H7 (cell line): ENCODE measurements at regions not wholly inside any gene's neighbourhood (a gene's known extent, or its start where the extent isn't known, plus 50 kb on each side); places are given as distances from the start of the nearest gene placed in this dataset.

Source experiments
- DNase-seq: peaks from one replicate; pipeline ENCODE4 v3.0.0; 2012
- H3K27me3 ChIP-seq: 2 replicates; pipeline ENCODE4 v1.6.0; 2011; ENCODE audit warnings: mild to moderate bottlenecking, low read length; ENCODE audit not compliant: control insufficient read depth, insufficient read depth
- H3K36me3 ChIP-seq: replicated peaks from 2 replicates; pipeline ENCODE4 v1.5.1; 2011; ENCODE audit warnings: low read length; ENCODE audit not compliant: control insufficient read depth, insufficient read depth
- H3K4me3 ChIP-seq: 2 replicates; pipeline ENCODE4 v1.5.1; 2011; ENCODE audit warnings: low read depth, mild to moderate bottlenecking, control low read depth, low read length, moderate library complexity; ENCODE audit not compliant: insufficient read depth

GRCh38 chr16:5972747-5973146 is 875.2 kb upstream of the EEF2KMT start:
- Histone ChIP-seq H3K4me3 (no peak overlapping the region), H3K36me3 (no peaks in the 10 kb centered on the region), H3K27me3 (no peaks in the 10 kb centered on the region; the same call in 1 of the 2 replicates)
- DNase-seq: no peak

GRCh38 chr16:5971924-5972323 is 874.3 kb upstream of the EEF2KMT start:
- DNase-seq: no peak
- Histone ChIP-seq H3K27me3 (no peaks in the 10 kb centered on the region; the same call in 1 of the 2 replicates), H3K36me3 (no peaks in the 10 kb centered on the region), H3K4me3 (no peak overlapping the region)

DNA sequence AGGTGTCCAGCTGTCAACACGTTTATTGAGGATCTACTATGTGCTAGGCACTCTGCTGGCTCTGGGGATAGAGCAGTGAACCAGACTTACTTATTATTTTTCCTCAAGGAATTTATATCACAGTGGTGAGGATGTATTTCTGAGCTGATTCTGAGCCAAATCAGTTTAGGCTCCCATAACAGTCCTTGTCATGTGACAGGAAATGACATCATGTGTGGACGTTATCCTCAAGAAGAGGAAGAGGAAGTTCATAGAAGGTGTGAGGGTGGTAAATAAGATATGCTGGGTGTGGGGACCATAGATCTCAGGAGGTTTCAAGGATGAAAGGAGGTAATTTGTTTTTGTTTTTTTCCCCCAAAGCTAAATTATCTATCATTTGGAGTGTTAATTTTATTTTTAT is 873.5 kb upstream of the EEF2KMT start:
- no peaks in the 10 kb centered on the region; the same call in 1 of the 2 replicates for H3K27me3 ChIP-seq
- H3K4me3 ChIP-seq: no peak overlapping the region
- H3K36me3 ChIP-seq: no peaks in the 10 kb centered on the region
- no peak for DNase-seq

DNA sequence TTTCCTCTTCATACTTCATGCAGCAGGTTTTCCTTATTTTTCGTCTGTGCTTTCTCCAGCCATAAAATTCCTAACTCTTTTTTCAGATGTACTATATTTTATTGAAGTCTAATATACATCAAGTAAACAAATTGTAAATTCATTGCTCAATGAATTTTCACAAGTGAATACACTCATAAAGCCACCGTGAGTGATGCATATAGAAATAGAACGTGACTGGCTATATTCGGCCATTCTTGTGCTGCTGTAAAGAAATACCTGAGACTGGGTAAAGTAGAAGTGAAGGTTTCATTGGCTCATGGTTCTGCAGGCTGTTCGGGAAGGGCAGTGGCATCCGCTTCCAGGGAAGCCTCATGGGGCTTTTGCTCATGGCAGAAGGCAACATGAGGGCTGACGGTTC is 868.4 kb upstream of the EEF2KMT start:
- DNase-seq: no peak
- Histone ChIP-seq H3K27me3 (no peaks in the 10 kb centered on the region), H3K4me3 (no peak overlapping the region), H3K36me3 (no peaks in the 10 kb centered on the region)

DNA sequence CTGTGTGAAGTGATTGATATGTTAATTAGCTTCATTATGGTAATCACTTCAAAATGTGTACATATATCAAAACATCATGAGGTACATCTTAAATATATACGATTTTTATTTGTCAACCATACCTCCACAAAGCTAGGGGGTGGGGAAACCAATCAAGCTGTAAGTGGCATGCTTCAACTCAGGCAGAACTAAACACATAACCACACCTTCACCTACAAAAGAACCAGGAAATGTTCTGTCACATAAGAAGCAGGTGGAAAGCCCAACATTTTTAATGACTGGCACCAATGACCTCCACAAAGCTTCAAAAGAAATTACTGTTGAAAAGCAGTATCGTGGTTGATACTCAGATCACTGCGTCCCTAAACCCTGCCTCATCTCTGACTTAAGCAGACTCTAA is 867.7 kb upstream of the EEF2KMT start:
- no peak overlapping the region for H3K4me3 ChIP-seq

GRCh38 chr16:5951486-5951885 is 853.9 kb upstream of the EEF2KMT start:
- no peak overlapping the region for H3K4me3 ChIP-seq

More for the DNA sequence above, 867.7 kb upstream of the EEF2KMT start:
- Histone ChIP-seq H3K27me3 (no peaks in the 10 kb centered on the region), H3K36me3 (no peaks in the 10 kb centered on the region)
- no peak for DNase-seq

GRCh38 chr16:5944971-5945370 is 847.4 kb upstream of the EEF2KMT start:
- no peak for DNase-seq
- Histone ChIP-seq H3K4me3 (no peak overlapping the region), H3K36me3 (no peaks in the 10 kb centered on the region)

More at GRCh38 chr16:5951486-5951885, 853.9 kb upstream of the EEF2KMT start:
- Histone ChIP-seq H3K27me3 (no peaks in the 10 kb centered on the region), H3K36me3 (no peaks in the 10 kb centered on the region)
- no peak for DNase-seq

GRCh38 chr16:5938607-5939006 is 841.0 kb upstream of the EEF2KMT start:
- no peak for DNase-seq
- no peak overlapping the region for H3K4me3 ChIP-seq

More at GRCh38 chr16:5944971-5945370, 847.4 kb upstream of the EEF2KMT start:
- no peaks in the 10 kb centered on the region for H3K27me3 ChIP-seq

GRCh38 chr16:5932906-5933305 is 835.3 kb upstream of the EEF2KMT start:
- Histone ChIP-seq H3K4me3 (no peak overlapping the region), H3K36me3 (no peaks in the 10 kb centered on the region), H3K27me3 (peaks cover 11% of the 10 kb centered on the region)
- DNase-seq: no peak

More at GRCh38 chr16:5938607-5939006, 841.0 kb upstream of the EEF2KMT start:
- Histone ChIP-seq H3K27me3 (no peaks in the 10 kb centered on the region; the same call in 1 of the 2 replicates), H3K36me3 (no peaks in the 10 kb centered on the region)

GRCh38 chr16:5928476-5929065 is 831.0 kb upstream of the EEF2KMT start:
- H3K27me3 ChIP-seq: peaks cover 14% of the 10 kb centered on the region
- no peaks in the 10 kb centered on the region for H3K36me3 ChIP-seq
- H3K4me3 ChIP-seq: no peak overlapping the region
- DNase-seq: peak; percentile 56

DNA sequence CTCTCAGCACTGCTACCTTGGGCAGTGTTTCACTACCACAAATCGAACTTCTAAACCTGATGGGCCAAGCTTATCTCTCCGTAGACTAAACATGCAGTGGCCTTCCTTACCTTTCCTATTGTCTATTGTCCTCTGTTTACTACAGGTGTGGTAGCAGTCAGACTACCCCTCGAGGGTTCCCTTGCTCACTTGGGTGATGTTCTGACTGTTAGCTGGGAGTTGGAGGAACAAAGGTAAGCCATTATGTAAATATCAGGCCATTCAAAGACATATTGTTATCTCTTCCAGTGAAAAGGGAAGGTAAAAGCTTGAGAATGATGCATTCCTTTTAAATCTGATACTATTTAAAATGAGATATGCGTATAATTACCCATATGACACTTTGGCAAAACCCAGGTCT is 828.3 kb upstream of the EEF2KMT start:
- Histone ChIP-seq H3K4me3 (no peak overlapping the region), H3K36me3 (no peaks in the 10 kb centered on the region), H3K27me3 (peaks cover 8% of the 10 kb centered on the region)
- no peak for DNase-seq

- Histone ChIP-seq H3K36me3 (no peaks in the 10 kb centered on the region), H3K4me3 (no peak overlapping the region), H3K27me3 (peaks cover 3% of the 10 kb centered on the region)
- DNase-seq: no peak
Observed at GRCh38 chr16:5922686-5923085, 825.1 kb upstream of the EEF2KMT start.

DNA sequence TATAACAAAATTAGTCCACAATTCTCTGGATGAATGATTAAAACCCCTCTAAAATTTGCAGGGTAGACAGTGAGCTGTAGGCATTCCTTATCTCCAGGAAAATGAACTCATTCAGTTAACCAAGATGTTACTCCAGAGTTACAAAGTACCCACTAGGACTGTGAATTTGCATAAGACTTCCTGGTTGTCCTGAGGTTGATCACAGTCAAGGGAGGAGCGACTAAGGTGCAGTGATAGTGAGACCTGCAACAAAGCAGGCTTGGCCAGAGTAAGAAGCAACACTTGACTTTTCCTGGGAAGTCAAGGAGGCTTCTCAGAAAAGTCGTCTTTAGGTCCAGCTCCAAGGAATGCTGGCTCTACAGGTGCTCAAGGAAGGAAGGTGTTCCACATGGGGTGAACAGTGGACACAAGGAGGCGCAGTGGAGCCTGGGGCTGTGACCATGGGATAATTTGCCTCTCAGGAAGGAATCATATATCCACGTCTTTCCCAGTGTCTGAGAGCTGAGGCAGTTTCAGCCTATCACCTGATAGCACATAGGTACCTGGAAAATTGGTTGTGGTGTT is 821.1 kb upstream of the EEF2KMT start:
- Histone ChIP-seq H3K4me3 (no peak overlapping the region), H3K36me3 (no peaks in the 10 kb centered on the region), H3K27me3 (no peaks in the 10 kb centered on the region)
- peak; percentile 72 for DNase-seq

GRCh38 chr16:5917436-5918195 is 820.0 kb upstream of the EEF2KMT start:
- no peak overlapping the region for H3K4me3 ChIP-seq
- DNase-seq: no peak
- no peaks in the 10 kb centered on the region for H3K27me3 ChIP-seq
- H3K36me3 ChIP-seq: no peaks in the 10 kb centered on the region

- Histone ChIP-seq H3K36me3 (no peaks in the 10 kb centered on the region), H3K27me3 (no peaks in the 10 kb centered on the region), H3K4me3 (no peak overlapping the region)
- DNase-seq: peak; percentile 56
Observed at GRCh38 chr16:5916711-5917191, 819.2 kb upstream of the EEF2KMT start.
